GM21360 (cell line): ENCODE measurements at regions not wholly inside any gene's neighbourhood (a gene's known extent, or its start where the extent isn't known, plus 50 kb on each side); places are given as distances from the start of the nearest gene placed in this dataset.
"Not testable (repeated sequence)": the region's sequence is repeated elsewhere in the genome, so short reads cannot be mapped to it uniquely, and the experiment has no call there.

Source experiments
- ATAC-seq: cut with Tn5 transposase; IDR thresholded peaks from one replicate; pipeline ENCODE4 v1.9.1; 2021; ENCODE audit warnings: mild to moderate bottlenecking, moderate library complexity; ENCODE audit not compliant: unreplicated experiment

- ATAC-seq = no peak
Measured at GRCh38 chrX:26631385-26631784, 415.4 kb downstream of the MAGEB5 start.

GRCh38 chrX:26613956-26614355, 398.0 kb downstream of the MAGEB5 start:
- ATAC-seq = no peak

- ATAC-seq = no peak
Measured at GRCh38 chrX:26606971-26607370, 391.0 kb downstream of the MAGEB5 start.

GRCh38 chrX:26597981-26598380, 382.0 kb downstream of the MAGEB5 start:
- ATAC-seq = no peak

- ATAC-seq = no peak
Measured at GRCh38 chrX:26590849-26591248, 374.9 kb downstream of the MAGEB5 start.

GRCh38 chrX:26586570-26586969, 370.6 kb downstream of the MAGEB5 start:
- no peak for ATAC-seq

- no peak for ATAC-seq
Measured at GRCh38 chrX:26581091-26581490, 365.1 kb downstream of the MAGEB5 start.

- ATAC-seq = no peak
Measured at GRCh38 chrX:26580021-26580420, 364.1 kb downstream of the MAGEB5 start.

GRCh38 chrX:26574234-26574633, 358.3 kb downstream of the MAGEB5 start:
- no peak for ATAC-seq

GRCh38 chrX:26562156-26562555, 346.2 kb downstream of the MAGEB5 start:
- no peak for ATAC-seq

GRCh38 chrX:26559855-26560254, 343.9 kb downstream of the MAGEB5 start:
- no peak for ATAC-seq

GRCh38 chrX:26558719-26559386, 342.9 kb downstream of the MAGEB5 start:
- no peak for ATAC-seq

- no peak for ATAC-seq
Measured at GRCh38 chrX:26557691-26558321, 341.8 kb downstream of the MAGEB5 start.

GRCh38 chrX:26525768-26526167, 309.8 kb downstream of the MAGEB5 start:
- not testable (repeated sequence) for ATAC-seq

- no peak for ATAC-seq
Measured at GRCh38 chrX:26522501-26522900, 306.5 kb downstream of the MAGEB5 start.

GRCh38 chrX:26511589-26512363, 295.8 kb downstream of the MAGEB5 start:
- no peak for ATAC-seq

GRCh38 chrX:26470941-26471340, 255.0 kb downstream of the MAGEB5 start:
- no peak for ATAC-seq

GRCh38 chrX:26466387-26466786, 250.4 kb downstream of the MAGEB5 start:
- no peak for ATAC-seq

- no peak for ATAC-seq
Measured at GRCh38 chrX:26445288-26445687, 229.3 kb downstream of the MAGEB5 start.

- ATAC-seq = not testable (repeated sequence)
Measured at GRCh38 chrX:26444417-26444816, 228.4 kb downstream of the MAGEB5 start.

GRCh38 chrX:26442340-26442739, 226.4 kb downstream of the MAGEB5 start:
- ATAC-seq = no peak

- ATAC-seq = no peak
Measured at GRCh38 chrX:26414534-26414933, 198.6 kb downstream of the MAGEB5 start.
